Fibroblast of lung (primary cell): ENCODE measurements at regions not wholly inside any gene's neighbourhood (a gene's known extent, or its start where the extent isn't known, plus 50 kb on each side); places are given as distances from the start of the nearest gene placed in this dataset.

Experiments
- EZH2 ChIP-seq: IDR thresholded peaks from 2 replicates; pipeline ENCODE4 v1.5.1; 2012; ENCODE audit warnings: low read length, control low read depth, mild to moderate bottlenecking; ENCODE audit errors: missing control alignments
- TF ChIP-seq, protein P1 (sequence below), 2 donors: IDR thresholded peaks in 1 of 2; conservative IDR thresholded peaks in 1 of 2; 1 replicate in 1 of 2; 2 replicates in 1 of 2; pipeline ENCODE4 v1.5.1; 2011 to 2012; ENCODE audit warnings: low read length in 2 of 2, control low read depth in 1 of 2, inconsistent platforms in 1 of 2, low read depth in 1 of 2, mild to moderate bottlenecking in 1 of 2

DNA sequence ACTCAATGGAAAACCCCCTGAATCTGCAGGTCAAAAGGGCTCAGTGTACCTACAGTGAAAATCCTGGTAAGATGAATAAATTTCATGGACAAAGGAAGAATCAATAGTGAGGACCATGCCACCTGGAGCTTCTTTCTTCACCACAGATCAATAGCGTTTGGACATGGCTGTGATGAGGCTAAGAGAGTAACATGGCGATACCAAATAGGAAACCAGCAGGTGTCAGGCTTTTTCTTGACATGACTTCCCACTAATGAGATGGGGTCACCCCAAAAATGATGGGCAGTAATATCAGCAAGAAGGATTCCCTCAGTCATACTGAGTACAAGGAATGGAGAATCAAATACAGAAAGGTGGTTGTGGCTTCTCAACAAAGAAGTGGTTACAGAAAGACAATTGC is 208.5 kb upstream of the PLPPR1 start:
- TF ChIP-seq, protein P1, sequence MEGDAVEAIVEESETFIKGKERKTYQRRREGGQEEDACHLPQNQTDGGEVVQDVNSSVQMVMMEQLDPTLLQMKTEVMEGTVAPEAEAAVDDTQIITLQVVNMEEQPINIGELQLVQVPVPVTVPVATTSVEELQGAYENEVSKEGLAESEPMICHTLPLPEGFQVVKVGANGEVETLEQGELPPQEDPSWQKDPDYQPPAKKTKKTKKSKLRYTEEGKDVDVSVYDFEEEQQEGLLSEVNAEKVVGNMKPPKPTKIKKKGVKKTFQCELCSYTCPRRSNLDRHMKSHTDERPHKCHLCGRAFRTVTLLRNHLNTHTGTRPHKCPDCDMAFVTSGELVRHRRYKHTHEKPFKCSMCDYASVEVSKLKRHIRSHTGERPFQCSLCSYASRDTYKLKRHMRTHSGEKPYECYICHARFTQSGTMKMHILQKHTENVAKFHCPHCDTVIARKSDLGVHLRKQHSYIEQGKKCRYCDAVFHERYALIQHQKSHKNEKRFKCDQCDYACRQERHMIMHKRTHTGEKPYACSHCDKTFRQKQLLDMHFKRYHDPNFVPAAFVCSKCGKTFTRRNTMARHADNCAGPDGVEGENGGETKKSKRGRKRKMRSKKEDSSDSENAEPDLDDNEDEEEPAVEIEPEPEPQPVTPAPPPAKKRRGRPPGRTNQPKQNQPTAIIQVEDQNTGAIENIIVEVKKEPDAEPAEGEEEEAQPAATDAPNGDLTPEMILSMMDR (conservative IDR thresholded peaks at IDR 0.05 in 1 of 2, IDR thresholded peaks at IDR 0.05 in 1 of 2; ENCODE audit: low read depth in 1 of 2, low read length in 2 of 2): no peak
- no peak for TF ChIP-seq EZH2
